Epithelial cell of esophagus (primary cell): ENCODE measurements at regions not wholly inside any gene's neighbourhood (a gene's known extent, or its start where the extent isn't known, plus 50 kb on each side); places are given as distances from the start of the nearest gene placed in this dataset.

ENCODE experiments used
- DNase-seq: peaks from one replicate; pipeline ENCODE4 v3.0.0; 2010; ENCODE audit warnings: low read depth
- H3K4me3 ChIP-seq: 2 replicates; pipeline ENCODE4 v1.5.1; 2011; ENCODE audit warnings: mild to moderate bottlenecking, low read length, control low read depth
- CTCF ChIP-seq: IDR thresholded peaks from 2 replicates; pipeline ENCODE4 v1.5.1; 2011; ENCODE audit warnings: low read depth, mild to moderate bottlenecking, low read length, control low read depth, inconsistent platforms; ENCODE audit not compliant: insufficient read depth; ENCODE audit errors: missing control alignments

- no peak for TF ChIP-seq CTCF
- DNase-seq = no peak
- no peak overlapping the region for H3K4me3 ChIP-seq
Observed at GRCh38 chrX:88881536-88881935, 134.5 kb downstream of the CPXCR1 start.

GRCh38 chrX:88883200-88883599 lies 136.2 kb downstream of the CPXCR1 start:
- peak; percentile 0 for DNase-seq
- no peak for TF ChIP-seq CTCF
- no peak overlapping the region for H3K4me3 ChIP-seq

GRCh38 chrX:88886908-88887307 lies 139.9 kb downstream of the CPXCR1 start:
- DNase-seq = peak; percentile 5
- TF ChIP-seq CTCF = no peak
- H3K4me3 ChIP-seq = no peak overlapping the region

- no peak for DNase-seq
- no peak overlapping the region for H3K4me3 ChIP-seq
- no peak for TF ChIP-seq CTCF
Observed at GRCh38 chrX:88903989-88904718, 157.1 kb downstream of the CPXCR1 start.

GRCh38 chrX:88908056-88908455 lies 161.0 kb downstream of the CPXCR1 start:
- TF ChIP-seq CTCF = no peak

GRCh38 chrX:88937616-88938015 lies 190.6 kb downstream of the CPXCR1 start:
- no peak overlapping the region for H3K4me3 ChIP-seq
- no peak for DNase-seq
- TF ChIP-seq CTCF = no peak

More at GRCh38 chrX:88908056-88908455, 161.0 kb downstream of the CPXCR1 start:
- H3K4me3 ChIP-seq = no peak overlapping the region
- DNase-seq = no peak

GRCh38 chrX:88940904-88941303 lies 193.9 kb downstream of the CPXCR1 start:
- no peak overlapping the region for H3K4me3 ChIP-seq
- DNase-seq = no peak
- no peak for TF ChIP-seq CTCF
